Muscle layer of colon (tissue), 2 donors: ENCODE measurements at regions not wholly inside any gene's neighbourhood (a gene's known extent, or its start where the extent isn't known, plus 50 kb on each side); places are given as distances from the start of the nearest gene placed in this dataset.

Source experiments
- H3K27ac ChIP-seq: one replicate; pipeline ENCODE4 v1.7.0; 2013; ENCODE audit warnings: low read depth, mild to moderate bottlenecking, low read length, moderate library complexity
- H3K27me3 ChIP-seq, 2 donors: one replicate each; pipeline ENCODE4 v1.7.0; 2013; ENCODE audit warnings: low read length in 2 of 2, mild to moderate bottlenecking in 2 of 2; ENCODE audit not compliant: insufficient read depth in 2 of 2, control insufficient read depth in 1 of 2
- H3K36me3 ChIP-seq: one replicate; pipeline ENCODE4 v1.7.0; 2013; ENCODE audit warnings: mild to moderate bottlenecking, low read length; ENCODE audit not compliant: insufficient read depth
- H3K4me1 ChIP-seq: one replicate; pipeline ENCODE4 v1.7.0; 2013; ENCODE audit warnings: mild to moderate bottlenecking, low read length; ENCODE audit not compliant: insufficient read depth
- H3K4me3 ChIP-seq, 2 donors: one replicate each; pipeline ENCODE4 v1.7.0; 2013; ENCODE audit warnings: low read length in 2 of 2, low read depth in 1 of 2, mild to moderate bottlenecking in 1 of 2, moderate library complexity in 1 of 2
- H3K9ac ChIP-seq: one replicate; pipeline ENCODE4 v1.7.0; 2013; ENCODE audit warnings: low read length
- H3K9me3 ChIP-seq: one replicate; pipeline ENCODE4 v1.7.0; 2013; ENCODE audit warnings: mild to moderate bottlenecking, low read length
- donor health status: abdominal sarcoma.
- donor health status: Adenocarcinoma of cecum.

DNA sequence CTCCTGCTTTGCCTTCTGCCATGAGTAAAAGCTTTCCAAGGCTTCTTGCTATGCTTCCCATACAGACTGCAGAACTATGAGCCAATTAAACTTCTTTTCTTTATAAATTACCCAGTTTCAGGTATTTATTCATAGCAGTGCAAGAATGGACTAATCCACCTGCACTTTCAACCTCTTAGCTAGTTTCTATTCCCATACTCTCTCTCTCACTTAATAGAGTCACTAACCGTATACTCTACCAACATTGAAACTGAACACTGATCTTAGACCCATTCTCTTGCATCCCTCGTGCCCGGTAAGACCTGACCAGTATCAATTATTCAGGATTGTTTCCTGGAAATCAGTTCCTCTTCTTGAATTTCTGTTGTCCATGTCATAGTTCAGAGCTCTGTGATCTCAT lies 92.7 kb upstream of the TMC3 start:
- Histone ChIP-seq H3K9ac (no peak overlapping the region), H3K4me1 (no peaks in the 10 kb centered on the region), H3K27me3 (no peaks in the 10 kb centered on the region), H3K9me3 (no peaks in the 10 kb centered on the region), H3K4me3 (no peak overlapping the region), H3K27ac (no peak overlapping the region), H3K36me3 (no peaks in the 10 kb centered on the region)

DNA sequence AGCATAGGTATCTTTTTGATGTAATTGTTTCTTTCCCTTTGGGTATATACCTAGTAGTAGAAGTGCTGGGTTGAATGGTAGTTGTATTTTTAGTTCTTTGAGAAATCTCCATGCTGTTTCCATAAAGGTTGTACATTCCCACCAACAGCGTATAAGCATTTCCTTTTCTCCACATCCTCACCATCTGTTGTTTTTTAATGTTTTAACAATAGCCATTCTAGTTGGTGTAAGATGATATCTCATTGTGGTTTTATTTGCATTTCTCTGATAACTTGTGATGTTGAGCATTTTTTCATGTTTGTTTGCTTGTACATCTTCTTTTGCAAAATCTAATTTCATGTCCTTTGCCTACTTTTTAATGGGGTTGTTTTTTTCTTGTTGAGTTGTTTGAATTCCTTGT lies 80.0 kb upstream of the TMC3 start:
- no peak overlapping the region for H3K9ac ChIP-seq
- H3K36me3 ChIP-seq: no peaks in the 10 kb centered on the region
- no peaks in the 10 kb centered on the region for H3K9me3 ChIP-seq
- H3K4me3 ChIP-seq: no peak overlapping the region
- no peaks in the 10 kb centered on the region for H3K4me1 ChIP-seq
- no peaks in the 10 kb centered on the region for H3K27me3 ChIP-seq
- no peak overlapping the region for H3K27ac ChIP-seq

DNA sequence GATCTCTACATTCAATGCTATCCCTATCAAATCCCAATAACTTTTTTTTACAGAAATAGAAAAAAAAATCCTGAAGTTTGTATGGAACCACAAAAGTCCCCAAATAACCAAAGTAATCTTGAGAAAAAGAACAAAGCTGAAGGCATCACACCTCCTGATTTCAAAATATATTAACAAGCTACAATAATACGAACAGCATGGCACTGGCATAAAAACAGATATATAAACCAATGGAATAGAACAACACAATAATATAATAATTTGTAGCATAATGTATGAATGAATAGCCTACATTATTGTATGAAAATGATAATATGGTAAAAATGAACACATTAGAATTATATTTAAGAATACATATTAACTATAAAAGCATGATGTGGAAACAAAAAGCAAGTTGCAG lies 76.7 kb upstream of the TMC3 start:
- H3K4me1 ChIP-seq: no peaks in the 10 kb centered on the region
- H3K4me3 ChIP-seq: no peak overlapping the region
- H3K9me3 ChIP-seq: no peaks in the 10 kb centered on the region
- H3K36me3 ChIP-seq: no peaks in the 10 kb centered on the region
- no peak overlapping the region for H3K27ac ChIP-seq
- no peak overlapping the region for H3K9ac ChIP-seq
- H3K27me3 ChIP-seq: no peaks in the 10 kb centered on the region

DNA sequence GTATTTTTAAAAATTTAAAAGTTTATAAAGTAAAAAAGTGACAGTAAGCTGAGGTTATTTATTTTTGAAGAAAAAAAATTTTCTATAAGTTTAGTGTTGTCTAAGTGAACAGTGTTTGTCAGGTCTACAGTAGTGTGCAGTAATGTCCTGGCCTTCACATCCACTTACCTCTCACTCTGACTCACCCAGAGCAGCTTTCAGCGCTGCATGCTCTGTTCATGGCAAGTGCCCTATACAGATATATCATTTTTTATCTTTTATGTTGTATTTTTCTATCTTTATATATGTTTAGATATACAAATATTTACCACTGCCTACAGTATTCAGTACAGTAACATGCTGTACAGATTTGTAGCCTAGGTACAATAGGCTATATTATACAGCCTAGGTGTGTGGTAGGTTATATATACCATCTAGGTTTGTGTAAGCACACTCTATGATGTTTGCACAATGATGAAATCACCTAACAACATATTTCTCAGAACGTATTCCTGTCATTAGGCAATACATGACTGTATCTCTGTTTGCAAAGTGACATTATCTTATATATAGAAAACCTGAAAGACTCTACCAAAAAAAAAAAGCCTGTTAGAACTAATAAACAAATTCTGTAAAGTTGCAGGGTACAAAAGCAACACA lies 75.9 kb upstream of the TMC3 start:
- no peaks in the 10 kb centered on the region for H3K9me3 ChIP-seq
- no peaks in the 10 kb centered on the region for H3K27me3 ChIP-seq
- H3K9ac ChIP-seq: no peak overlapping the region
- no peak overlapping the region for H3K27ac ChIP-seq
- H3K4me3 ChIP-seq: no peak overlapping the region
- no peaks in the 10 kb centered on the region for H3K36me3 ChIP-seq
- no peaks in the 10 kb centered on the region for H3K4me1 ChIP-seq

DNA sequence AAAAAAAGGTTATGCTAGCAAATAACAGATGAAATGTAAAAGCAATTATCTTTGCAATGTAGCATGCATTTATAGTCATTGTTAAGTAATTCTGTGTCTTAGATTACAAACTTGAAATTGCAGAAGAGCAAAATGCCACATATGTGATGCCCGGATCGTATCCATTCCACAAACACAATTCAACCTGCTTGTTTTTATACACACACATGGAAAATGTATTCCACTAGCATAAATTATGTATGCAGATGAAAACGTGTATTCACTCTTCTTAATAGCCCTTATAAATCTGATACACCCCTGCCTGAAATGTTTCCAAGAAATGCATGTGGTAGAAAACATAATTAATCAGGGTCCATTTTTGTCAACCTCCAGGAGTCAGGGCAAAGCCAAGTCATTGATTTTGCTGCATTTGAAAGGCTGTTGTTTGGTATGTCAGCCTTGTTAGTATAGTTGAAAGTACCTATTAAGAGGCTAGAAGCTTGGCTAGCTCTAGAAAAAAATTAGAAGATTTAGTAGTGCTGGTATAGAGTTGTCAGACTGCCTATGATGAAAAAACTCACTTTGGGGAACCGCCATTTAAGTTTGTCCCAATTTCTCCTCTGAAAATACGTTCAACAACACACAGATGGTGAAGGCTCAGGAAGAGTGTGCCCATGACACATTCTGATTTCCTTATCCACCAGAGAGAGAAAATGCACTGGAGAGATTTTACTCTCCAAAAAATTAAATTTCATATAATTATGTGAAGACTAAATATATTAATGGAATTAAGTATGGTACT lies 69.2 kb upstream of the TMC3 start:
- Histone ChIP-seq H3K27me3 (no peaks in the 10 kb centered on the region), H3K27ac (no peak overlapping the region), H3K36me3 (no peaks in the 10 kb centered on the region), H3K4me1 (no peaks in the 10 kb centered on the region), H3K9me3 (no peaks in the 10 kb centered on the region), H3K4me3 (no peak overlapping the region), H3K9ac (no peak overlapping the region)

DNA sequence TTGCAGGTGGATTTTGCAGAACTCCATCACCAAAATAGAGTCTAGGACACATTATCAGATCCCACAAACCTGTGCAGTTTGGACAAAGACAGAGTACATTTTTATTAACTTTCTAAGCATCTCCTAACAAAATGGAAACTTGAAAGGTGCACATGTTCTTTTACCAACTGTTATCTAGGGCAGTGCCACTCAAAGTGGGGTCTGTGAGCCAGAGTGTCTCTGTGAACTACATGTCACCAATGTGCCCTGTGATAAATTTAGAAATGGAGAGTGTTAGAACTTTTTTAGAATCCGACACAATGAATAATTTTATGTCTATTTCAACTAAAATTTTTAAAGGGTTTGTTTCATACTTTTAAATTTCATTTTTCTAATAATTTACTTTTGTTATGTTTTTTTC lies 68.4 kb upstream of the TMC3 start:
- H3K4me1 ChIP-seq: no peaks in the 10 kb centered on the region
- H3K4me3 ChIP-seq: no peak overlapping the region
- H3K36me3 ChIP-seq: no peaks in the 10 kb centered on the region
- no peaks in the 10 kb centered on the region for H3K9me3 ChIP-seq
- H3K27ac ChIP-seq: no peak overlapping the region
- H3K27me3 ChIP-seq: no peaks in the 10 kb centered on the region
- no peak overlapping the region for H3K9ac ChIP-seq

DNA sequence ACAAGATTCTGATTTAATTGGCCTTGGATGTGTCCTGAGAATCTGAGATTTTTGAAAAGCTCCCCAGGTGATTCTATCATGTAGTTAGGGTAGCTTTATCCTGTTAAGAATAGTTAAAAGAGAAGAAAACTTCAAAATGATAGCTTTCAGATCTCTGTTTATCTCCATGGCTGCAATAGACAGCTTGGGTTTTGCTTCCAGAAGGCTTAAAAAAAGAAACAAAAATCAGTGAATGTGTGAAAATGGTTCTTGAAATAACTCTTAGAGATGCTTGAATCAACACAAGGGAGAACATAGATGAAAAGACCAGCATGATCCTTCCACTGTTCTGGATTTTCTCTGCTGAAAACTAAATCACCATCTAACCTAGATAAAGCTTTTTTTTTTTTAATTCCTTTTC lies 60.8 kb upstream of the TMC3 start:
- no peaks in the 10 kb centered on the region for H3K9me3 ChIP-seq
- H3K4me3 ChIP-seq: no peak overlapping the region
- no peak overlapping the region for H3K9ac ChIP-seq
- no peaks in the 10 kb centered on the region for H3K36me3 ChIP-seq
- H3K27ac ChIP-seq: no peak overlapping the region
- no peaks in the 10 kb centered on the region for H3K27me3 ChIP-seq
- no peaks in the 10 kb centered on the region for H3K4me1 ChIP-seq

DNA sequence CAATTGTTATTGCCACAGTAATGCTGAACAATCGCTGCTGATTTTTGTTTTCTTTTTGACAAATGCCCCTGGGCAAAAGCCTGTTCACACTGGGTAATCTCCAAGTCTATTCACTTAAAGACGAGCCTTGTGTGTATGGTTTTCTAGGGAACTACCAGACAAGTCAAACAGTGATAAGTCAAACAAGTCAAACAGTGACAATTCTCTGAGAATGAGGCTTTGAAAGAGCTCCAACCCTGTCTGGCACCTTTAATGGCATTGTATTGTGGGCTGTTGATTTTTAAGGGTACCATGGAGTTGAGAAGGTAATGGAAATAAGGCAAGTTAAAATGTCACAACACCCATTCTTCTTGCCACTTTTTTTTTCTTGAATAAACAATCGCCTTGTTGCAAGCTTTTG lies 59.4 kb upstream of the TMC3 start:
- H3K9me3 ChIP-seq: no peaks in the 10 kb centered on the region
- H3K9ac ChIP-seq: no peak overlapping the region
- H3K27ac ChIP-seq: no peak overlapping the region
- H3K4me3 ChIP-seq: no peak overlapping the region
- H3K36me3 ChIP-seq: no peaks in the 10 kb centered on the region
- no peaks in the 10 kb centered on the region for H3K4me1 ChIP-seq
- no peaks in the 10 kb centered on the region for H3K27me3 ChIP-seq

DNA sequence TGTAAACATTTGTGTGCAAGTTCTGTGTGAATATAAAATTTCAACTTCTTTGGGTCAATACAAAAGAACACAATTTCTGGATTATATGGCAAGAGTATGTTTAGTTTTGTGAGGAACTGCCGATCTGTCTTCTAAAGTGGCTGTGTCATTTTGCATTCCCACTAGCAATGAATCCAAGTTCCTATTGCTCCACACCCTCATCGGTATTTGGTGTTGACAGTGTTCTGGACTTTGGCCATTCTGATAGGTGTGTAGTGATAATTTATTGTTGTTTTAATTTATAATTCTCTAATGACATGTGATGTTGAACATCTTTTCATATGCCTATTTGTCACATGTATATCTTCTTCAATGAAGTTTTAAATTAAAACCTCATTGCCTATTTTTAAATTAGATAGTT lies 58.2 kb upstream of the TMC3 start:
- Histone ChIP-seq H3K27ac (no peak overlapping the region), H3K9me3 (no peaks in the 10 kb centered on the region), H3K9ac (no peak overlapping the region), H3K36me3 (no peaks in the 10 kb centered on the region), H3K4me1 (no peaks in the 10 kb centered on the region), H3K27me3 (no peaks in the 10 kb centered on the region), H3K4me3 (no peak overlapping the region)

DNA sequence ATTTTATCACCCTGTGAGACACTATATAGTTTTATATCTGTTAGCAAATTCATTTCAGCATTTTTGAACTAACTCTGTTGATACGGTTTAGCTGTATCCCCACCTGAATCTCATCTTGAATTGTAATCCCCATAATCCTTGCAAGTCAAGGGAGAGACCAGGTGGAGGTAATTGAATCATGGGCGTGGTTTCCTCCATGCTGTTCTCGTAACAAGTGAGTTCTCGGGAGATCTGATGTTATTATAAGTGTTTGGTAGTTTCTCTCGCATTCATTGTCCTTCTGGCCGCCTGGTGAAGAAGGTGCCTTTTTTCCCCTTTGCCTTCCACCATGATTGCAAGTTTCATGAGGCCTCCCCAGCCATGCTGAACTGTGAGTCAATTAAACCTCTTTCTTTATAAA lies 53.2 kb upstream of the TMC3 start:
- H3K27ac ChIP-seq: no peak overlapping the region
- H3K9ac ChIP-seq: no peak overlapping the region
- no peaks in the 10 kb centered on the region for H3K36me3 ChIP-seq
- H3K4me1 ChIP-seq: no peaks in the 10 kb centered on the region
- no peak overlapping the region for H3K4me3 ChIP-seq
- H3K27me3 ChIP-seq: no peaks in the 10 kb centered on the region
- H3K9me3 ChIP-seq: no peaks in the 10 kb centered on the region

DNA sequence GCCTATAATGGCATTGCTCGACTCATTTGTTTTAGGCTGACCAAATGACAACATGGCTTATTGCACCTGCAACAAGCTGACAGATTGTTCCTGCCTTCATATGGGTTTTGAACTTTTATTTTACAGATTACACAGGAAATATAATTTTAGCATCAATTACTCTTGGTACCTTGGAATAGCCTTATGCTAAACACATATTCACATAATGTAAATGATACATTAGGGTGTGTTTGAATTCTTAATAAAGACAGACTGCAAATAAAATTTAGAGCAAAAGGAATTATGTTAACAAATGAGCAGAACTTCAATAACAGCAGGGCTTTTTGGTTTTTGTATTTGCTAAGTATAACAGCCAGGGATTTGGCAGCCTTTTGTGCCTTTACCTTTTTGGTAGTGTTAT lies 51.9 kb upstream of the TMC3 start:
- Histone ChIP-seq H3K9ac (no peak overlapping the region), H3K36me3 (no peaks in the 10 kb centered on the region), H3K4me1 (no peaks in the 10 kb centered on the region), H3K9me3 (no peaks in the 10 kb centered on the region), H3K27me3 (no peaks in the 10 kb centered on the region), H3K27ac (no peak overlapping the region), H3K4me3 (no peak overlapping the region)
